Caco-2 (cell line): ENCODE measurements at regions not wholly inside any gene's neighbourhood (a gene's known extent, or its start where the extent isn't known, plus 50 kb on each side); places are given as distances from the start of the nearest gene placed in this dataset.

Experiments
- BruUV-seq: library from RNA; stranded (reverse); fragments of 400-500 nt; replicated peaks from 2 replicates; lab custom pipeline; 2021; lab: Mats Ljungman, UMichigan
- CTCF ChIA-PET: fragments of 300-600 bp; sonication (Branson Sonifier 250); formaldehyde crosslinking; loops from one replicate; lab custom pipeline; 2022; ENCODE audit warnings: antibody characterized with exemption; lab: Charles Lee
- POLR2A ChIA-PET: fragments of 300-600 bp; sonication (Branson Sonifier 250); formaldehyde crosslinking; loops from one replicate; lab custom pipeline; 2022; ENCODE audit warnings: antibody characterized with exemption; lab: Charles Lee
- DNase-seq, 2 experiments: peaks; one replicate each; pipeline versions ENCODE4 v3.0.0 to v3.0.0-alpha.2; 2020 to 2022
- H3K27me3 ChIP-seq: replicated peaks from 2 replicates; pipeline ENCODE4 v1.6.0; 2011; ENCODE audit warnings: low read length; ENCODE audit not compliant: control insufficient read depth, insufficient read depth
- H3K36me3 ChIP-seq: 2 replicates; pipeline ENCODE4 v1.5.1; 2011; ENCODE audit warnings: low read length; ENCODE audit not compliant: control insufficient read depth, insufficient read depth
- H3K4me1 ChIP-seq: fragments of 250-450 bp; sonication (Bioruptor Pico); 2 replicates; pipeline ENCODE4 v1.5.1; 2020; ENCODE audit warnings: mild to moderate bottlenecking
- H3K4me3 ChIP-seq: 2 replicates; pipeline ENCODE4 v1.5.1; 2011; ENCODE audit warnings: low read depth, mild to moderate bottlenecking, control low read depth, low read length
- H3K9me3 ChIP-seq: fragments of 250-450 bp; sonication (Bioruptor Pico); 2 replicates; pipeline ENCODE4 v1.5.1; 2020; ENCODE audit warnings: mild to moderate bottlenecking, moderate library complexity
- H3K27ac Mint-ChIP-seq: one replicate; pipeline ENCODE4 v1.8.0; 2022; ENCODE audit warnings: mixed read lengths; ENCODE audit not compliant: unreplicated experiment
- H3K27me3 Mint-ChIP-seq: one replicate; pipeline ENCODE4 v1.8.0; 2022; ENCODE audit warnings: mixed read lengths; ENCODE audit not compliant: insufficient read depth, unreplicated experiment
- H3K36me3 Mint-ChIP-seq: one replicate; pipeline ENCODE4 v1.8.0; 2022; ENCODE audit warnings: mild to moderate bottlenecking, mixed read lengths; ENCODE audit not compliant: insufficient read depth, unreplicated experiment
- H3K4me1 Mint-ChIP-seq: one replicate; pipeline ENCODE4 v1.8.0; 2022; ENCODE audit warnings: low read depth, mixed read lengths; ENCODE audit not compliant: unreplicated experiment
- H3K4me3 Mint-ChIP-seq: one replicate; pipeline ENCODE4 v1.8.0; 2022; ENCODE audit warnings: mild to moderate bottlenecking, moderate library complexity, mixed read lengths; ENCODE audit not compliant: unreplicated experiment
- H3K9me3 Mint-ChIP-seq: one replicate; pipeline ENCODE4 v1.8.0; 2022; ENCODE audit warnings: mixed read lengths; ENCODE audit not compliant: unreplicated experiment
- CTCF ChIP-seq, 2 experiments: fragments of 200-600 bp in 1 of 2; IDR thresholded peaks; 1 replicate in 1 of 2; 2 replicates in 1 of 2; pipeline versions ENCODE4 v1.5.1 to v1.8.0; 2011 to 2022; ENCODE audit warnings: antibody characterized with exemption in 1 of 2, control low read depth in 1 of 2, inconsistent platforms in 1 of 2, low read depth in 1 of 2, low read length in 1 of 2, mild to moderate bottlenecking in 1 of 2, moderate library complexity in 1 of 2; ENCODE audit not compliant: insufficient read depth in 1 of 2, severe bottlenecking in 1 of 2, unreplicated experiment in 1 of 2
- intact Hi-C: fragments of 100-400 bp; cut with micrococcal nuclease; formaldehyde crosslinking; loops from one replicate; pipeline ENCODE4 v1.10.0; 2022; ENCODE audit not compliant: unreplicated experiment

- no peaks in the 10 kb centered on the region for H3K9me3 ChIP-seq
- no peaks in the 10 kb centered on the region for H3K36me3 ChIP-seq
- H3K4me1 Mint-ChIP-seq, result no peaks in the 10 kb centered on the region
- H3K4me1 ChIP-seq, result no peaks in the 10 kb centered on the region
- BruUV-seq, result no TSS peak
- ChIA-PET POLR2A (no interaction called here), CTCF (no interaction called here)
- no peaks in the 10 kb centered on the region for H3K9me3 Mint-ChIP-seq
- peaks cover 4% of the 10 kb centered on the region for H3K36me3 Mint-ChIP-seq
- H3K27ac Mint-ChIP-seq, result no peak overlapping the region
- intact Hi-C loops, result no loop called here
- no peaks in the 10 kb centered on the region for H3K27me3 Mint-ChIP-seq
- no peak for DNase-seq
- TF ChIP-seq CTCF (IDR thresholded peaks at IDR 0.05; ENCODE audit: insufficient read depth in 1 of 2, low read depth in 1 of 2, low read length in 1 of 2, severe bottlenecking in 1 of 2, unreplicated experiment in 1 of 2), result no peak
- no peak overlapping the region for H3K4me3 ChIP-seq
- H3K27me3 ChIP-seq, result no peaks in the 10 kb centered on the region
- no peak overlapping the region for H3K4me3 Mint-ChIP-seq
Measured at GRCh38 chrX:16518131-16518530, 131.8 kb upstream of the S100G start.

GRCh38 chrX:16524316-16524715 is 125.6 kb upstream of the S100G start:
- H3K36me3 ChIP-seq, result no peaks in the 10 kb centered on the region
- H3K27me3 ChIP-seq, result no peaks in the 10 kb centered on the region
- no peak overlapping the region for H3K27ac Mint-ChIP-seq
- no peaks in the 10 kb centered on the region for H3K4me1 Mint-ChIP-seq
- intact Hi-C loops, result no loop called here
- no peaks in the 10 kb centered on the region for H3K9me3 Mint-ChIP-seq
- DNase-seq, result no peak
- H3K4me1 ChIP-seq, result no peaks in the 10 kb centered on the region
- no peaks in the 10 kb centered on the region for H3K9me3 ChIP-seq
- no TSS peak for BruUV-seq
- no peak for TF ChIP-seq CTCF (IDR thresholded peaks at IDR 0.05; ENCODE audit: insufficient read depth in 1 of 2, low read depth in 1 of 2, low read length in 1 of 2, severe bottlenecking in 1 of 2, unreplicated experiment in 1 of 2)
- ChIA-PET CTCF (no interaction called here), POLR2A (no interaction called here)
- H3K36me3 Mint-ChIP-seq, result peaks cover 4% of the 10 kb centered on the region
- no peak overlapping the region for H3K4me3 ChIP-seq
- no peaks in the 10 kb centered on the region for H3K27me3 Mint-ChIP-seq
- H3K4me3 Mint-ChIP-seq, result no peak overlapping the region

- H3K4me3 Mint-ChIP-seq, result no peak overlapping the region
- CTCF ChIA-PET, result no interaction called here
- Histone ChIP-seq H3K4me3 (no peak overlapping the region), H3K4me1 (no peaks in the 10 kb centered on the region), H3K27me3 (no peaks in the 10 kb centered on the region), H3K9me3 (no peaks in the 10 kb centered on the region), H3K36me3 (no peaks in the 10 kb centered on the region)
- no peaks in the 10 kb centered on the region for H3K27me3 Mint-ChIP-seq
- TF ChIP-seq CTCF (IDR thresholded peaks at IDR 0.05; ENCODE audit: insufficient read depth in 1 of 2, low read depth in 1 of 2, low read length in 1 of 2, severe bottlenecking in 1 of 2, unreplicated experiment in 1 of 2), result no peak
- no peak for DNase-seq
- POLR2A ChIA-PET, result no interaction called here
- intact Hi-C loops, result no loop called here
- H3K4me1 Mint-ChIP-seq, result no peaks in the 10 kb centered on the region
- no TSS peak for BruUV-seq
- no peak overlapping the region for H3K27ac Mint-ChIP-seq
- H3K36me3 Mint-ChIP-seq, result no peaks in the 10 kb centered on the region
- H3K9me3 Mint-ChIP-seq, result no peaks in the 10 kb centered on the region
Measured at GRCh38 chrX:16526003-16526402, 124.0 kb upstream of the S100G start.
